Suprapubic skin (tissue), 4 donors: ENCODE measurements at regions not wholly inside any gene's neighbourhood (a gene's known extent, or its start where the extent isn't known, plus 50 kb on each side); places are given as distances from the start of the nearest gene placed in this dataset.

Source experiments
- CTCF ChIP-seq, 2 donors: fragments of 200-600 bp in 1 of 2; fragments of 450-650 bp in 1 of 2; sonication (generic) in 1 of 2; IDR thresholded peaks; one replicate each; pipeline ENCODE4 v1.5.1; 2016 to 2019; ENCODE audit warnings: antibody characterized with exemption in 2 of 2, mild to moderate bottlenecking in 1 of 2, moderate library complexity in 1 of 2
- EP300 ChIP-seq: sonication (generic); formaldehyde crosslinking; IDR thresholded peaks from one replicate; pipeline ENCODE4 v1.6.1; 2017; ENCODE audit warnings: antibody characterized with exemption
- POLR2A ChIP-seq, 2 donors: fragments of 450-650 bp; IDR thresholded peaks; one replicate each; pipeline ENCODE4 v1.6.1; 2017; ENCODE audit warnings: antibody characterized with exemption in 2 of 2, mild to moderate bottlenecking in 2 of 2, moderate library complexity in 2 of 2
- POLR2AphosphoS5 ChIP-seq, 3 donors: sonication (generic); formaldehyde crosslinking; IDR thresholded peaks; one replicate each; pipeline ENCODE4 v1.6.1; 2017; ENCODE audit warnings: antibody characterized with exemption in 3 of 3

GRCh38 chr2:175277772-175278171 is 96.3 kb upstream of the ATP5MC3 start:
- TF ChIP-seq POLR2AphosphoS5 (IDR thresholded peaks at IDR 0.05) (no peak), POLR2A (IDR thresholded peaks at IDR 0.05) (no peak), CTCF (IDR thresholded peaks at IDR 0.05) (no peak), EP300 (no peak)
